Endothelial cell of umbilical vein (primary cell): ENCODE measurements at regions not wholly inside any gene's neighbourhood (a gene's known extent, or its start where the extent isn't known, plus 50 kb on each side); places are given as distances from the start of the nearest gene placed in this dataset.

ENCODE experiments used
- BruUV-seq: library from RNA; stranded (reverse); fragments of 400-500 nt; replicated peaks from 2 replicates; lab custom pipeline; 2021; lab: Mats Ljungman, UMichigan
- CTCF ChIA-PET: fragments of 300-600, 350-600 bp; sonication (Branson Sonifier 250); formaldehyde crosslinking; loops from one replicate; lab custom pipeline; 2021; ENCODE audit warnings: antibody characterized with exemption, inconsistent platforms; lab: Charles Lee
- POLR2A ChIA-PET: fragments of 300-600, 350-600 bp; sonication (Branson Sonifier 250); formaldehyde crosslinking; loops from one replicate; lab custom pipeline; 2021; ENCODE audit warnings: antibody characterized with exemption, inconsistent platforms; lab: Charles Lee
- DNase-seq: peaks from one replicate; pipeline ENCODE4 v3.0.0-alpha.2; 2011; ENCODE audit warnings: low read depth, low spot score
- FAIRE-seq: peaks from 2 replicates; lab custom pipeline; 2011; peaks lifted over from hg19 to GRCh38; lab: Jason Lieb, UNC
- H2AFZ ChIP-seq: 2 replicates; pipeline ENCODE4 v1.6.0; 2012; ENCODE audit warnings: low read depth, low read length, control low read depth, inconsistent platforms
- H3K27ac ChIP-seq: 2 replicates; pipeline ENCODE4 v1.5.1; 2011; ENCODE audit warnings: low read depth, mild to moderate bottlenecking, control low read depth, low read length, moderate library complexity; ENCODE audit not compliant: insufficient read depth
- H3K27me3 ChIP-seq, 2 experiments: 2 replicates each; pipeline versions ENCODE4 v1.6.0 to v1.6.1; 2011; ENCODE audit warnings: low read length in 2 of 2, mixed read lengths in 1 of 2; ENCODE audit not compliant: control insufficient read depth in 2 of 2, insufficient read depth in 2 of 2
- H3K36me3 ChIP-seq, 2 experiments: 2 replicates in 1 of 2; 3 replicates in 1 of 2; pipeline ENCODE4 v1.5.1; 2011; ENCODE audit warnings: low read length in 2 of 2, mild to moderate bottlenecking in 1 of 2, moderate library complexity in 1 of 2; ENCODE audit not compliant: control insufficient read depth in 2 of 2, insufficient read depth in 2 of 2; ENCODE audit errors: extremely low read depth in 1 of 2
- H3K4me1 ChIP-seq: 3 replicates; pipeline ENCODE4 v1.5.1; 2011; ENCODE audit warnings: mild to moderate bottlenecking, low read length; ENCODE audit not compliant: control insufficient read depth, insufficient read depth; ENCODE audit errors: extremely low read depth
- H3K4me2 ChIP-seq: 2 replicates; pipeline ENCODE4 v1.6.1; 2011; ENCODE audit warnings: low read length, control low read depth, mixed read lengths; ENCODE audit not compliant: insufficient read depth
- H3K4me3 ChIP-seq, 3 experiments: fragments of 200-600 bp in 1 of 3; sonication (generic), shearing (Covaris generic) in 1 of 3; replicated peaks in 1 of 3; 2 replicates each; pipeline ENCODE4 v1.5.1; 2011 to 2016; ENCODE audit warnings: control low read depth in 3 of 3, low read length in 3 of 3, mild to moderate bottlenecking in 2 of 3, inconsistent platforms in 1 of 3, low read depth in 1 of 3, moderate library complexity in 1 of 3; ENCODE audit not compliant: insufficient read depth in 1 of 3
- H3K79me2 ChIP-seq: 2 replicates; pipeline ENCODE4 v1.6.0; 2012; ENCODE audit warnings: low read length, inconsistent platforms; ENCODE audit not compliant: control insufficient read depth, insufficient read depth
- H3K9ac ChIP-seq: replicated peaks from 2 replicates; pipeline ENCODE3; 2011; ENCODE audit warnings: low read length, control low read depth; ENCODE audit not compliant: insufficient read depth; ENCODE audit errors: extremely low read depth
- H3K9me1 ChIP-seq: replicated peaks from 3 replicates; pipeline ENCODE4 v1.6.0; 2011; ENCODE audit warnings: mild to moderate bottlenecking, low read length; ENCODE audit not compliant: control insufficient read depth, insufficient read depth; ENCODE audit errors: extremely low read depth
- H3K9me3 ChIP-seq: replicated peaks from 2 replicates; pipeline ENCODE4 v1.5.1; 2012; ENCODE audit warnings: low read length, inconsistent platforms; ENCODE audit not compliant: control insufficient read depth, insufficient read depth
- H4K20me1 ChIP-seq: replicated peaks from 2 replicates; pipeline ENCODE3; 2011; ENCODE audit warnings: mild to moderate bottlenecking, low read length; ENCODE audit not compliant: control insufficient read depth, insufficient read depth; ENCODE audit errors: extremely low read depth
- EZH2 ChIP-seq: IDR thresholded peaks from 2 replicates; pipeline ENCODE4 v1.6.1; 2012; ENCODE audit warnings: borderline replicate concordance, low read depth, mild to moderate bottlenecking, moderate library complexity, low read length, inconsistent platforms; ENCODE audit not compliant: severe bottlenecking
- FOS ChIP-seq: IDR thresholded peaks from 2 replicates; pipeline ENCODE4 v1.6.1; 2011; ENCODE audit warnings: mild to moderate bottlenecking, low read length, moderate library complexity, borderline replicate concordance; ENCODE audit not compliant: insufficient read depth
- GATA2 ChIP-seq: IDR thresholded peaks from 2 replicates; pipeline ENCODE4 v1.7.0; 2011; ENCODE audit warnings: low read depth, mild to moderate bottlenecking, moderate library complexity, mixed read lengths, low read length; ENCODE audit not compliant: insufficient read length, insufficient read depth
- JUN ChIP-seq: IDR thresholded peaks from 2 replicates; pipeline ENCODE4 v1.6.1; 2011; ENCODE audit warnings: borderline replicate concordance, low read depth; ENCODE audit not compliant: insufficient read length, insufficient read depth
- MAX ChIP-seq: IDR thresholded peaks from 2 replicates; pipeline ENCODE4 v1.6.1; 2011; ENCODE audit not compliant: insufficient read depth, insufficient read length
- MYC ChIP-seq: IDR thresholded peaks from one replicate; pipeline ENCODE4 v1.6.1; 2011; ENCODE audit warnings: mild to moderate bottlenecking, low read depth, low read length
- POLR2A ChIP-seq: IDR thresholded peaks from 2 replicates; pipeline ENCODE4 v1.6.1; 2012; ENCODE audit warnings: low read depth, mild to moderate bottlenecking, control low read depth, low read length
- POLR2AphosphoS5 ChIP-seq: IDR thresholded peaks from 2 replicates; pipeline ENCODE4 v1.6.1; 2012; ENCODE audit warnings: low read depth, mild to moderate bottlenecking, control low read depth, low read length, moderate library complexity; ENCODE audit not compliant: insufficient read depth
- dilution Hi-C: fragments of 300-500 bp; cut with MboI; formaldehyde crosslinking; loops from one replicate; pipeline ENCODE4 v1.15.0; 2019; ENCODE audit warnings: low sequenced_read_pairs; ENCODE audit not compliant: extremely low pct_ligation_motif_present
- intact Hi-C: fragments of 100-400 bp; cut with micrococcal nuclease; formaldehyde crosslinking; loops from one replicate; pipeline ENCODE4 v1.10.0; 2022
- TF ChIP-seq, protein P1 (sequence below), 2 donors: IDR thresholded peaks; 1 replicate in 1 of 2; 2 replicates in 1 of 2; pipeline ENCODE4 v1.5.1; 2011; ENCODE audit warnings: low read length in 2 of 2, mild to moderate bottlenecking in 2 of 2, moderate library complexity in 2 of 2, control low read depth in 1 of 2, inconsistent platforms in 1 of 2, low read depth in 1 of 2; ENCODE audit not compliant: insufficient read depth in 1 of 2; ENCODE audit errors: extremely low read depth in 1 of 2

- dilution Hi-C loops, result no loop called here
Measured at GRCh38 chr2:33728106-33728505, 129.0 kb upstream of the FAM98A start.

More at GRCh38 chr2:33728106-33728505, 129.0 kb upstream of the FAM98A start:
- Histone ChIP-seq H4K20me1 (no peaks in the 10 kb centered on the region), H3K79me2 (no peaks in the 10 kb centered on the region), H3K9ac (no peak overlapping the region), H3K9me1 (no peaks in the 10 kb centered on the region), H3K4me2 (no peak overlapping the region), H3K27me3 (no peaks in the 10 kb centered on the region), H3K36me3 (no peaks in the 10 kb centered on the region), H2AFZ (no peak overlapping the region), H3K4me3 (no peak overlapping the region), H3K4me1 (no peaks in the 10 kb centered on the region), H3K27ac (no peak overlapping the region), H3K9me3 (no peaks in the 10 kb centered on the region)
- no TSS peak for BruUV-seq
- CTCF ChIA-PET, result no interaction called here
- DNase-seq, result no peak
- FAIRE-seq, result no peak
- POLR2A ChIA-PET, result no interaction called here
- intact Hi-C loops, result no loop called here
- TF ChIP-seq GATA2 (no peak), EZH2 (no peak), FOS (no peak), POLR2AphosphoS5 (no peak), MYC (no peak), POLR2A (no peak), JUN (no peak), MAX (no peak)
- TF ChIP-seq, protein P1, sequence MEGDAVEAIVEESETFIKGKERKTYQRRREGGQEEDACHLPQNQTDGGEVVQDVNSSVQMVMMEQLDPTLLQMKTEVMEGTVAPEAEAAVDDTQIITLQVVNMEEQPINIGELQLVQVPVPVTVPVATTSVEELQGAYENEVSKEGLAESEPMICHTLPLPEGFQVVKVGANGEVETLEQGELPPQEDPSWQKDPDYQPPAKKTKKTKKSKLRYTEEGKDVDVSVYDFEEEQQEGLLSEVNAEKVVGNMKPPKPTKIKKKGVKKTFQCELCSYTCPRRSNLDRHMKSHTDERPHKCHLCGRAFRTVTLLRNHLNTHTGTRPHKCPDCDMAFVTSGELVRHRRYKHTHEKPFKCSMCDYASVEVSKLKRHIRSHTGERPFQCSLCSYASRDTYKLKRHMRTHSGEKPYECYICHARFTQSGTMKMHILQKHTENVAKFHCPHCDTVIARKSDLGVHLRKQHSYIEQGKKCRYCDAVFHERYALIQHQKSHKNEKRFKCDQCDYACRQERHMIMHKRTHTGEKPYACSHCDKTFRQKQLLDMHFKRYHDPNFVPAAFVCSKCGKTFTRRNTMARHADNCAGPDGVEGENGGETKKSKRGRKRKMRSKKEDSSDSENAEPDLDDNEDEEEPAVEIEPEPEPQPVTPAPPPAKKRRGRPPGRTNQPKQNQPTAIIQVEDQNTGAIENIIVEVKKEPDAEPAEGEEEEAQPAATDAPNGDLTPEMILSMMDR (IDR thresholded peaks at IDR 0.05; ENCODE audit: extremely low read depth in 1 of 2, insufficient read depth in 1 of 2, low read depth in 1 of 2, low read length in 2 of 2), result no peak
